ENCODE measurements at regions not wholly inside any gene's neighbourhood (a gene's known extent, or its start where the extent isn't known, plus 50 kb on each side); places are given as distances from the start of the nearest gene placed in this dataset.

DNA sequence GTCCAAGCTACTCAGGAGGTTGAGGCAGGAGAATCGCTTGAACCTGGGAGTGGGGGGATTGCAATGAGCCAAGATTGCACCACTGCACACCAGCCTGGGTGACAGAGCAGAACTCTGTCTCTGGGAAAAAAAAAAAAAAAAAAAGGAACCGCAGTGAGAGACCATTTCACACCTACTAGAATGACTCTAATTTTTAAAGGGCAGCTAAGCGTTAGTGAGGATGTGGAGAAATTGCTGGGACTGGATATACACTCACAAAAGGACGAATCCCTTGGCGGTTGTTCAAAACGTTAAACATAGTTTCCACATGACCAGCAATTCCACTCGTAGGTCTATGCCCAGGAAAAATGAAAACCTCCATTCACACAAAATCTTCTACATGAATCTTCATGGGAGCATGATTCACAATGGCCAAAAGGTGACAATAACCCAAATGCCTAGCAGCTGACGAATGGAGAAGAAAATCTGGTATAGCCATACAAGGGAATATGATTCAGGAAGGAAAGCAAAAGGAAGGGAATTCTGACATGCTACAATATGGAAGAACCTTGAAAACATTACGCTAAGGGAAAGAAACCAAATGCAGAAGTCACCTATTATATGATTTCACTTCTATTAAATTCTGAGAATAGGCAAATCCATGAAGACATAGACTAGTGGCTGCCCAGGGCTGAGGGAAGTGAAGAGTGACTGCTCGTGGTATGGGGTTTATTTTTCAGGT is 127.0 kb downstream of the CHSY1 start:
- no peak overlapping the region for H3K4me2 ChIP-seq (ENCODE audit: low read length)
- no peak overlapping the region for H3K23ac ChIP-seq (ENCODE audit: low read length)
- H4K8ac ChIP-seq (ENCODE audit: low read depth, low read length): no peak overlapping the region
- no peak overlapping the region for H3K9ac ChIP-seq (ENCODE audit: low read length)
- H2BK15ac ChIP-seq (replicated peaks; ENCODE audit: low read depth): no peak overlapping the region
- H3K79me2 ChIP-seq (ENCODE audit: control insufficient read depth, insufficient read depth, low read length): no peaks in the 10 kb centered on the region
- H3K4me3 ChIP-seq (ENCODE audit: low read length): no peak overlapping the region
- H3K56ac ChIP-seq (ENCODE audit: low read length): no peak overlapping the region
- no peak overlapping the region for H3K4ac ChIP-seq (ENCODE audit: low read depth, low read length)
- no peak overlapping the region for H2BK5ac ChIP-seq (ENCODE audit: low read length)
- H3K36me3 ChIP-seq (ENCODE audit: control insufficient read depth, insufficient read depth, low read length): no peaks in the 10 kb centered on the region
- no peak overlapping the region for H3K18ac ChIP-seq (ENCODE audit: low read length)
- H3K79me1 ChIP-seq (ENCODE audit: low read length): no peaks in the 10 kb centered on the region
- no peak overlapping the region for H3K27ac ChIP-seq (ENCODE audit: low read depth, low read length)
- no peak overlapping the region for H2BK120ac ChIP-seq (ENCODE audit: low read depth, low read length)
- H3K27me3 ChIP-seq (ENCODE audit: insufficient read depth, low read length, poor library complexity): no peaks in the 10 kb centered on the region
- no peak overlapping the region for H2AK5ac ChIP-seq (ENCODE audit: low read length)
- peaks cover 1% of the 10 kb centered on the region for H3K4me1 ChIP-seq (ENCODE audit: control insufficient read depth, low read depth, low read length)
- H4K5ac ChIP-seq (ENCODE audit: low read length): no peak overlapping the region
- WGBS (ENCODE audit: extremely low coverage, insufficient coverage, low lambda C conversion rate): no CpG with 5 or more reads among the region's 10 CpGs
- no peak for DNase-seq

DNA sequence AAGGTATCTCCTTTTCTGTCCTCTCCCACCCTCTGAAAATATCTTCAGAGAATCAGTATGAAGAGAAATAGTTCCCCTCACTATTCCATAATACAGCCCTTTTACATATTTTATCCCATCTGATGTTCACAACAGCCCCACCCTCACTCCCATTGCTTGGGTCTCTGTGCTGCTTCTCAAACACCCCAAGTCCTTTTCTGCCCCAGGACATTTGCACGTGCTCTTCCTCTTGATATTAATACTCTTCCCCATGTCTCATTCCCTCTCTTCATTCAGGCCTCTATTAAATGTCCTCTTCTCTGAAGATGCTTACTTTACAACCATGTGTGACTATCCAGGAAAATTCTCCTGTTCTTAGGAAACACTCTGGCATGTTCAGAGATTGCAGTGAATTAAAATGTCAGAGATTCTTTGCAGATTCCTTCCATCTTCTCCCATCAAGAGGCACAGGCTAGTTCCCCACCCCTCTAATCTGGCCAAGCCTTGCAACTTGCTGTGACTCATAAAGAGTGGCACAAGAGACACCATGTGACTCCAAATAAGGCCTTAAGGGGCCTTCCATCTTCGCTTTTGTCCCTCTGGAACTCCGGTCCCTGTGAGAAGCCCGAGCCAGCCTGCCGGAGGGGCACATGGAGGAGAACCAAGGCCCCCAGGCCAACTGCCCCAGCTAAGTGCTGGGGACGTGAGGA is 128.5 kb downstream of the CHSY1 start:
- no peak overlapping the region for H4K8ac ChIP-seq (ENCODE audit: low read depth, low read length)

DNA sequence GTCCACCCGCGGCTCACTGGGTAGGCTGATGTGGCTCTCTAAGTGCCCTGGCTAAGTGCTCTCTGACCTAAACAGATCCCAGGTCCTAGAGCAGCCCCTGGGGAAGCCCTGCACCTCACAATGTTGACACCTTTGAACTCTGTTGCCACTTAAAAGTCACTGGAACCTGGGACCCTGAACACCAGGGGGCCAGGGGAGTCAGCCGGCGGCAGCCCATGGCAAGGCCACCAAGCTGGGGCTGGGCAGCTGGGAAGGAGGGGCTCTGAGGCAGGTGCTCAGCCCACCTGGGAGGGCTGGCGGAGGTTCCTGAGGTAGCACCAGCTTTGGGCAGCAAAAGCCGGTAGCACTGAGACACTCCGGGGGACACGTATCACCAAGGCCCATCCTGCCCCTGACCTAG is 129.0 kb downstream of the CHSY1 start:
- no peak overlapping the region for H2BK5ac ChIP-seq (ENCODE audit: low read length)
- no peaks in the 10 kb centered on the region for H3K36me3 ChIP-seq (ENCODE audit: control insufficient read depth, insufficient read depth, low read length)
- no peak overlapping the region for H2BK120ac ChIP-seq (ENCODE audit: low read depth, low read length)
- no peak overlapping the region for H3K4ac ChIP-seq (ENCODE audit: low read depth, low read length)
- WGBS (ENCODE audit: extremely low coverage, insufficient coverage, low lambda C conversion rate): no CpG with 5 or more reads among the region's 8 CpGs
- no peaks in the 10 kb centered on the region for H3K79me1 ChIP-seq (ENCODE audit: low read length)
- no peak overlapping the region for H4K5ac ChIP-seq (ENCODE audit: low read length)
- no peak overlapping the region for H4K8ac ChIP-seq (ENCODE audit: low read depth, low read length)
- H3K56ac ChIP-seq (ENCODE audit: low read length): no peak overlapping the region
- H3K4me1 ChIP-seq (ENCODE audit: control insufficient read depth, low read depth, low read length): peaks cover 1% of the 10 kb centered on the region
- H3K18ac ChIP-seq (ENCODE audit: low read length): no peak overlapping the region
- H3K4me3 ChIP-seq (ENCODE audit: low read length): no peak overlapping the region
- H2BK15ac ChIP-seq (replicated peaks; ENCODE audit: low read depth): no peak overlapping the region
- no peak overlapping the region for H3K4me2 ChIP-seq (ENCODE audit: low read length)
- no peak overlapping the region for H3K9ac ChIP-seq (ENCODE audit: low read length)
- H3K79me2 ChIP-seq (ENCODE audit: control insufficient read depth, insufficient read depth, low read length): no peaks in the 10 kb centered on the region
- H3K27me3 ChIP-seq (ENCODE audit: insufficient read depth, low read length, poor library complexity): no peaks in the 10 kb centered on the region
- H3K27ac ChIP-seq (ENCODE audit: low read depth, low read length): no peak overlapping the region
- DNase-seq: no peak
- H3K23ac ChIP-seq (ENCODE audit: low read length): no peak overlapping the region
- H2AK5ac ChIP-seq (ENCODE audit: low read length): no peak overlapping the region

More for the DNA sequence above, 128.5 kb downstream of the CHSY1 start:
- no peak overlapping the region for H3K4me2 ChIP-seq (ENCODE audit: low read length)
- no peaks in the 10 kb centered on the region for H3K79me2 ChIP-seq (ENCODE audit: control insufficient read depth, insufficient read depth, low read length)
- no peak overlapping the region for H3K56ac ChIP-seq (ENCODE audit: low read length)
- H3K36me3 ChIP-seq (ENCODE audit: control insufficient read depth, insufficient read depth, low read length): no peaks in the 10 kb centered on the region
- H3K4me3 ChIP-seq (ENCODE audit: low read length): no peak overlapping the region
- no peaks in the 10 kb centered on the region for H3K79me1 ChIP-seq (ENCODE audit: low read length)
- H3K4me1 ChIP-seq (ENCODE audit: control insufficient read depth, low read depth, low read length): peaks cover 1% of the 10 kb centered on the region
- H2BK5ac ChIP-seq (ENCODE audit: low read length): no peak overlapping the region
- H3K27me3 ChIP-seq (ENCODE audit: insufficient read depth, low read length, poor library complexity): no peaks in the 10 kb centered on the region
- no peak overlapping the region for H3K18ac ChIP-seq (ENCODE audit: low read length)
- H2BK15ac ChIP-seq (replicated peaks; ENCODE audit: low read depth): no peak overlapping the region
- peak; percentile 45 for DNase-seq
- no peak overlapping the region for H3K4ac ChIP-seq (ENCODE audit: low read depth, low read length)
- WGBS (ENCODE audit: extremely low coverage, insufficient coverage, low lambda C conversion rate): no CpG with 5 or more reads among the region's 6 CpGs
- H2AK5ac ChIP-seq (ENCODE audit: low read length): no peak overlapping the region
- no peak overlapping the region for H4K5ac ChIP-seq (ENCODE audit: low read length)
- no peak overlapping the region for H3K9ac ChIP-seq (ENCODE audit: low read length)
- H3K23ac ChIP-seq (ENCODE audit: low read length): no peak overlapping the region
- no peak overlapping the region for H2BK120ac ChIP-seq (ENCODE audit: low read depth, low read length)
- no peak overlapping the region for H3K27ac ChIP-seq (ENCODE audit: low read depth, low read length)

DNA sequence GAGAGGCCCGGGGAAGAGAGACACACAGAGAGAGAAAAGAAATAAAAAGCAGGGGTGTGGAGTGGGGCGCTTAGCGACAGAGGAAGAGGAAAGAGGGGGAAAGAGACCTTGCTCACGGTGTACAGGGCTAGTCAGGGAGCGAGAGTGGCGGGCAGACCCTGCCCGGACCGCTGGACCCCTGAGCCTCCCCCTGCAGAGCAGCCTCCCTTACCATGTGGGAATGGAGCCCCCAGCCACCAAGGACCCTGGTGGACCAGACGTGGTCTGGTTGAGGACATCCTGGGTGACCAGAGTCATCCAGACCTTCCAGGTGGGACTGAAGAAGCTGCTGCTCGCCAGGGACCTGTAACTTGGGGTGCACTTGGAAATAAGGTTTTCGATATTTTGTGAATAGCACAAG is 129.6 kb downstream of the CHSY1 start:
- Histone ChIP-seq H2BK120ac (ENCODE audit: low read depth, low read length) (no peak overlapping the region), H3K4me2 (ENCODE audit: low read length) (no peak overlapping the region), H3K36me3 (ENCODE audit: control insufficient read depth, insufficient read depth, low read length) (no peaks in the 10 kb centered on the region), H3K56ac (ENCODE audit: low read length) (no peak overlapping the region), H4K8ac (ENCODE audit: low read depth, low read length) (no peak overlapping the region), H3K27ac (ENCODE audit: low read depth, low read length) (no peak overlapping the region), H2BK5ac (ENCODE audit: low read length) (no peak overlapping the region), H3K79me2 (ENCODE audit: control insufficient read depth, insufficient read depth, low read length) (no peaks in the 10 kb centered on the region), H3K4ac (ENCODE audit: low read depth, low read length) (no peak overlapping the region), H4K5ac (ENCODE audit: low read length) (no peak overlapping the region), H3K4me3 (ENCODE audit: low read length) (no peak overlapping the region), H3K23ac (ENCODE audit: low read length) (no peak overlapping the region), H3K4me1 (ENCODE audit: control insufficient read depth, low read depth, low read length) (peaks cover 1% of the 10 kb centered on the region), H3K79me1 (ENCODE audit: low read length) (no peaks in the 10 kb centered on the region), H3K27me3 (ENCODE audit: insufficient read depth, low read length, poor library complexity) (no peaks in the 10 kb centered on the region), H2BK15ac (replicated peaks; ENCODE audit: low read depth) (no peak overlapping the region), H3K18ac (ENCODE audit: low read length) (no peak overlapping the region), H2AK5ac (ENCODE audit: low read length) (no peak overlapping the region), H3K9ac (ENCODE audit: low read length) (no peak overlapping the region)
- no CpG with 5 or more reads among the region's 11 CpGs for WGBS (ENCODE audit: extremely low coverage, insufficient coverage, low lambda C conversion rate)
- no peak for DNase-seq

DNA sequence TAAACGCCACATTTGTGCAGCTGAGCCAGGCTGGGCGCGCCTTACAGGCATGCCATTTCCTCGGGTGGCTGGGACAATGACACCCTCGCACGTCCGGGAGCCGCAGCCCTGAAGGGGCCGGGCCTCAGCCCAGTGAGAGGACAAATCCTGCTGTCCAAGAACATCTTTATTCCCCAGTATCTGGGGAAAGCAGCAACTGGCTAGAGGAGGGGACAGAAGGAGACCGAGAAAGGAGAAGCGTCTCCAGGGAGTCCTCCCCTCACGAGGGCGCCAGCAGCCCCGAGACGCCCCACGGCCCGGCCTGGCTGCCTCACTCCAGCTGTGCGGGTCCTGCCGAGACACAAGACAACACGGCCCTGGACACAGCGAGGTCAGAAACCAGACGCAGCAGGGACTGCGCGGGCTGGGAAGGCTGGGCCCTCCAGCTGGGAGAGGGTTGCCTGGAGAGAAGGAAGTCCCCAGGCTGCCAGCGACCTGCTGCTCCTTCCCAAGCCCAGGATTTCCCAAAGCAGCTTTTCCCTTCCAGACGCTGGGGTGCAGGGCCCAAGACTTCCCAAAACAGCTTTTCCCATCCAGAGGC is 130.2 kb downstream of the CHSY1 start:
- Histone ChIP-seq H3K4ac (ENCODE audit: low read depth, low read length) (no peak overlapping the region), H2AK5ac (ENCODE audit: low read length) (no peak overlapping the region), H3K27me3 (ENCODE audit: insufficient read depth, low read length, poor library complexity) (no peaks in the 10 kb centered on the region), H3K79me1 (ENCODE audit: low read length) (no peaks in the 10 kb centered on the region), H2BK5ac (ENCODE audit: low read length) (no peak overlapping the region), H2BK120ac (ENCODE audit: low read depth, low read length) (no peak overlapping the region), H3K18ac (ENCODE audit: low read length) (peak overlapping the region; percentile 5), H3K4me2 (ENCODE audit: low read length) (no peak overlapping the region), H3K36me3 (ENCODE audit: control insufficient read depth, insufficient read depth, low read length) (no peaks in the 10 kb centered on the region), H3K27ac (ENCODE audit: low read depth, low read length) (no peak overlapping the region), H3K56ac (ENCODE audit: low read length) (peak overlapping the region; percentile 68), H4K8ac (ENCODE audit: low read depth, low read length) (no peak overlapping the region), H3K23ac (ENCODE audit: low read length) (no peak overlapping the region), H3K9ac (ENCODE audit: low read length) (peak overlapping the region; percentile 35), H4K5ac (ENCODE audit: low read length) (no peak overlapping the region), H3K79me2 (ENCODE audit: control insufficient read depth, insufficient read depth, low read length) (no peaks in the 10 kb centered on the region), H3K4me3 (ENCODE audit: low read length) (no peak overlapping the region), H2BK15ac (replicated peaks; ENCODE audit: low read depth) (no peak overlapping the region), H3K4me1 (ENCODE audit: control insufficient read depth, low read depth, low read length) (peaks cover 1% of the 10 kb centered on the region)
- no CpG with 5 or more reads among the region's 26 CpGs for WGBS (ENCODE audit: extremely low coverage, insufficient coverage, low lambda C conversion rate)
- peak; percentile 58 for DNase-seq

All from mesendoderm (in vitro differentiated cells).